HG03354 (cell line): ENCODE measurements at regions not wholly inside any gene's neighbourhood (a gene's known extent, or its start where the extent isn't known, plus 50 kb on each side); places are given as distances from the start of the nearest gene placed in this dataset.
"Not testable (repeated sequence)": the region's sequence is repeated elsewhere in the genome, so short reads cannot be mapped to it uniquely, and the experiment has no call there.

ENCODE experiments used
- ATAC-seq: cut with Tn5 transposase; IDR thresholded peaks from one replicate; pipeline ENCODE4 v1.9.1; 2021; ENCODE audit warnings: mild to moderate bottlenecking; ENCODE audit not compliant: unreplicated experiment, poor library complexity, severe bottlenecking

- no peak for ATAC-seq
These were observed 827.2 kb downstream of the FLRT2 start for GRCh38 chr14:86357119-86357518.

DNA sequence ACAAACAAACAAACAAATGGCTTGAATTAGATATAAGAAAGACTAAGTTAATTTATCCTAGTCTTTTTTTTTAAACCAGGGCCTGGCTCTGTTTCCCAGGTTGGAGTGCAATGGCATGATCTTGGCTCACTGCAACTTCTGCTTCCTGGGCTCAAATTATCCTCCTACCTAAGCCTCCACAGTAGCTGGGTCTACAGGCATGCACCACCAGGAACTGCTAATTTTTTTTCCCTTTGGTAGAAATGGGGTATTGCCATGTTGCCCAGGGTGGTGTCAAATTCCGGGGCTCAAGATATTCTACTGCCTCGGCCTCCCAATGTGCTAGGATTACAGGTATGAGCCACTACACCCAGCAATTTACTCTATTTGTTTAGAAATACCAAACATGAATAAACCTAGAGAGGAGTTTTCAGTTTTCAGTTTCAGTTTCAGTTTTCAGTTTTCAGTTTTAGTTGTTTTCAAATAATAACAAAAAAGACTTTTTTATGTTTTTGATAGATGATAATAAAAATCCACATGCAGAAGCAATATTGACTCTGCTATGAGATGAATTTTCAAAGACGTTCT lies 817.0 kb downstream of the FLRT2 start:
- ATAC-seq = no peak

DNA sequence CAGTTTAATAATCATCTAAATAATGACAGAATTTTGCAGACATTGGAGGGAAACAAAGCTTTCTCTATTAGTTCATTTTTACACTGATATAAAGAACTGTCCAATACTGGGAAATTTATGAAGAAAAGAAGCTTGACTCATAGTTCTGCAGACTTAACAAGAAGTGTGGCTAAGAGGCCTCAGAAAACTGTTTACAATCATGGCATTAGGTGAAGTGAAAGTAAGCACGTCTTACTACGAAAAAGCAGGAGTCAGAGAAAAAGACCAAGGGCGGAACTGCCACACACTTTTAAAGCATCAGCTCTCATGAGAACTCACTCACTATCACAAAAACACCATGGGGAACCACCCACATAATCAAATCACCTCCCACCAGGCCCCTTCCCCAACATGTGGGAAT lies 804.4 kb downstream of the FLRT2 start:
- ATAC-seq = no peak

DNA sequence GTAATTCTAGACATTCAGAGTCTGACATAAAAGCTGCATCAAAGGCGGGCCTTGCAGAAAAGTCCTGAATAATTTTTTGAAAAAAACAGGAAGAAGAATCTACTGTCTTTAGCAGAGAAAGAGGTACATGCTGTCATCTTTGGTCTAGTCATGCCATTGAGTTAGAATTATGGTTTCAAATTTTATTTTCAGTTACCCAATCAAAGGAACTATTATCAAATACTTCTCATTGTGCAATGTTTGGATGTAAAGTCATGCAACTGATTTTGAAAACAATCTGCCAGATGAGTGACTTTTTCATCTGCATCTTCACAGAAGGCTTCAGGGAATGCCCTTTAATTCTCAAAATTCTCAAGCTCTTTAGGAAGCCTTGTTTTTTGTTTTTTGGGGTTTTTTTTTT lies 803.5 kb downstream of the FLRT2 start:
- ATAC-seq = no peak

- ATAC-seq = no peak
These were observed 801.4 kb downstream of the FLRT2 start for GRCh38 chr14:86331341-86331740.

DNA sequence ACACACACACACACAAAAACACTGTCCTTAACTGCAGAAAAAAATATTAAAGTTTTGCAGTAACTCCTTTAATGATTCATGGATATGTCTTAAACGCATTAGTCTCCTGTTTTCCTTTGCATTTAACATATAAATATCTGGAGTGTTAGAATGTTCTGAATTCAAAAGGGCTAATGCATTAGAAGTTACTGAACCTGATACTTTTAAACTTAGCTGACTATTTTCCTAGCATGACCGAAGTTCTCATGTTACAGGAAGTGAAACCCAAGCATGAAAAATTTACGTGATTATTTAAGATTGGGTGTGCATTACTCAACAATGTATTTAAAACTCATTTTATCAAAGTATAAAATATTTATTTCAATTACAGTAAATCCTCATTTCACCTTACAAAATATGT lies 791.2 kb downstream of the FLRT2 start:
- no peak for ATAC-seq

DNA sequence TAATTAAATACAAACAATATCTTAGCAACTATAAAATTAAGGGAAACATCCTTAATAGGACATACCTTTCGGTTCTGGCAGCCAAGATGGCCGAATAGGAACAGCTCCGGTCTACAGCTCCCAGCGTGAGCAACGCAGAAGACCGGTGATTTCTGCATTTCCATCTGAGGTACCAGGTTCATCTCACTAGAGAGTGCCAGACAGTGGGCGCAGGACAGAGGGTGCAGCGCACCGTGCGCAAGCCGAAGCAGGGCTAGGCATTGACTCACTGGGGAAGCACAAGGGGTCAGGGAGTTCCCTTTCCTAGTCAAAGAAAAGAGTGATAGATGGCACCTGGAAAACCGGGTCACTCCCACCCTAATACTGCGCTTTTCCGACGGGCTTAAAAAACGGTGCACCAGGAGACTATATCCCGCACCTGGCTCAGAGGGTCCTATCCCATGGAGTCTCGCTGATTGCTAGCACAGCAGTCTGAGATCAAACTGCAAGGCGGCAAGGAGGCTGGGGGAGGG lies 782.3 kb downstream of the FLRT2 start:
- not testable (repeated sequence) for ATAC-seq

DNA sequence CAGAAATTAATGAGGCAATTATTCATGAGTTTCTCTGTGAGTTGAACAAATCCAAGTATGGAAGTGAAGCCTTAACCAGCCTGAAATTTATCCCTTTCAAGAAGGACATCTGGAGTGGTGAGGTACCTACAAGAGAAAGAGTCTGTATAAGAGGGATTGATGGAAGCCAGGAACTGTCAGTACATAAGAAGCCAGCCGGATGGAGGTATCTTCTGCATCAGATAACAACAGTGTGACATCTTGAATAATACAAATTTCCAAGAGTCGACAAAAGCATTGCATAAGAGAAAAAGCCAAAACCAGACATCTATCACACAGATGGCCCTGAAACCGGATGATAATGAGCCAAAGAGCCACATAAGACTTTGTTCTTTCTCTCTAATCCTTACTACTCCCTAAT lies 781.2 kb downstream of the FLRT2 start:
- ATAC-seq = no peak

GRCh38 chr14:86310611-86311010 lies 780.7 kb downstream of the FLRT2 start:
- no peak for ATAC-seq

GRCh38 chr14:86310148-86310547 lies 780.2 kb downstream of the FLRT2 start:
- ATAC-seq = no peak

DNA sequence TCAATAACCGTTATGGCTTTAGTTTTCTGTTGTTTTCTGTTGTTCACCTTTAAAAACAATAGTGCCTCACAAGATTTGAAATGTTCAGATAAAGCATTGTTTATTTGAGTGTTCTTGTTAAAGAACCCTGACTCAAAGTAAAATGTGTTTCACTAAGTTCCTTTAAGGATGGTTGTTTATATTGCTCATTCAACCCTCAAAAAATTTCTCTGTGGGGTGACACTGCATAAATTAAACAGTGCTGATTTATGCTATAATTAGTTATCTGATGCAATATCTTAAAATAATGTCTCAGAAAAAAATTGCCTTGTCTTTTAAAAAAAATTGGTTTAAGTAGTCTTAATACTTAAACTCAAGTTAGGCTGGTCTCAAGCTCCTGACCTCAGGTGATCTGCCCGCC lies 775.1 kb downstream of the FLRT2 start:
- ATAC-seq = no peak

DNA sequence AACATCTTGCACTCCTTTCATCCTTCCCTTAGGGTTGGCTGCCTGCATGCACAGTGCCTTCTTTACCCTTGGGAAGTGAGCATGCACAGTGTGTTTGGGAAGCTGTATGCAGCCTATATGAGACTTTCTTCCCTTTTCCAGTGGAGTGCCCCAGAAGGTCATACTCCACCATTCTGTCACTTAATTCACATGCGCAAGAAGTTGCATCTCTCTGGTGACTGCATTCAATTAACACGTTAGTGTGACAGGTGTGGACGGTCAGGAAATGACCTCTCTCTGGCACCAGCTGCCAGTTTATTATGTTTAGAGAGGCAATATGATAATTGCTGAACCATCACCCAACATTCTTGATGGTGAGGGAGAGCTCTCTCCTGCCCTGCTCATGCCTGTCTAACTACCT lies 770.0 kb downstream of the FLRT2 start:
- no peak for ATAC-seq

- ATAC-seq = no peak
These were observed 766.2 kb downstream of the FLRT2 start for GRCh38 chr14:86296173-86296572.

DNA sequence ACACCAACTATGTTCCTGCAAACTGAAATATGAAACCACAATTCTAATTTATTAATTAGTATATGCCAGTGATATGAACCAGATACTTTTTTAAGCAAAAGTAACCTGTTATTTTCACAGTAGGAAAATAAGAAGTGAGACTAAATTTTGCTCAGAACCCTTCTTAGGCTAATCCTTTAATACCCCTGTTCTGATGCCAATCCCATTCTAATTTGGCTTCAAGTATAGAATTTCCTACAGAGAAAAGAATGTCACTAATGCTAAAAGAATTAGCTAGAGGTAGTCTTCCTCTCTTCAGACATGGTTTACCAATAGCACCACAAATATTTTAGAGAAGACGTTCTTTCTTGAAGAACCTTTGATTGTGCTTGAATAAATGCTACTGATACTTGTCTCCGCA lies 758.4 kb downstream of the FLRT2 start:
- no peak for ATAC-seq

DNA sequence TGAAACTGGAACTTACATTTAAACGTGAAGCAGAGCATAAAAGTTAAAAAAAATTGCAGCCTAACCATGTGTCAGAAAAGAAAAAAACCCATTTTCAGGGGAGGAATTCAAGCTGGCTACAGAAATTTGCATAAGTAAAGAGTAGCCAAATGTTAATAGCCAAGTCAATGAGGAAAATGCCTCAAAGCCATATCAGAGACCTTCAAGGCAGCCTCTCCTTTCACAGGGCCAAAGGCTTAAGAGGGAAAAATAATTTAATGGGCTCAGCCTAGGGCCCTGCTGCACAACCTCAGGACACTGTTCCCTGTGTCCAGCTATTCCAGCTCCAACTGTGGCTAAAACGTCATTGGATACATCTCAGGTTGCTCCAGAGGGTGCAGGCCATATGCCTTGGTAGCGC lies 749.5 kb downstream of the FLRT2 start:
- no peak for ATAC-seq

GRCh38 chr14:86257973-86258372 lies 728.0 kb downstream of the FLRT2 start:
- ATAC-seq = no peak

- ATAC-seq = peak; percentile 95
These were observed 713.2 kb downstream of the FLRT2 start for GRCh38 chr14:86243158-86243557.

GRCh38 chr14:86237733-86238132 lies 707.8 kb downstream of the FLRT2 start:
- no peak for ATAC-seq

GRCh38 chr14:86221755-86222154 lies 691.8 kb downstream of the FLRT2 start:
- ATAC-seq = no peak

DNA sequence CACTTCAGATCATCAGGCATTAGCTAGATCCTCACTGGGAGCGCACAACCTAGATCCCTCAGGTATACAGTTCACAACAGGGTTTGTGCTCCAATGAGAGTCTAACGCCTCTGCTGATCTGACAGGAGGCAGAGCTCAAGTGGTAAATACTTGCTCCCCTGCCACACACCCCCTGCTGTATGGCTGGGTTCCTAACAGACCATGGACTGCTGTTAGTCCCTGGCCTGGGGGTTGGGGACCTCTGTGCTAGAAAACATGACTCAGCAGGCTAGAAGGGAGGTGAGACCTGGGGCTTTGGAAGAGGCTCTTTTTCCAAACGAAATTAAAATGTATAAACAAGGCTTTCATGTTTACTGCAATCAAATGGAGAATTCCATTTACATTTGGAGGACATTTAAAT lies 691.1 kb downstream of the FLRT2 start:
- ATAC-seq = no peak

DNA sequence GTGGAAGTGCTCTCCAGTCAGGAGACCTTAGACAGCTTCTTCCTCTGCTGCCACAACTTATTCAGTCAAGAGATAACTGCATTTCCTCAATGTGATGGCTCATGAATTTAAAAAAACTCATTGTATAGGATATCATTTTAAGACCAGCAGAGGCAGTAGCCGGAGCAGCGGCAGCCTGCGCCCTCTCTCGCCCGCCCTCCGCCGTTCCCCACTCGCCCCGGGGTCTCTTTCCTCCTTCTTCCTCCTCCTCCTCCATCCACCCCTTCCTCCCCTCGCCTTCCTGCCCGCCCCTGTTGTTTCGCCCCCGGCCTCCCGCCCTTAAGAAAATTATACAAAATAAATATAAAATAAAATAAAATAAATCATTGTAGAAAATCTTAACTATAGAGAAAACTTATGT lies 687.6 kb downstream of the FLRT2 start:
- ATAC-seq = no peak

DNA sequence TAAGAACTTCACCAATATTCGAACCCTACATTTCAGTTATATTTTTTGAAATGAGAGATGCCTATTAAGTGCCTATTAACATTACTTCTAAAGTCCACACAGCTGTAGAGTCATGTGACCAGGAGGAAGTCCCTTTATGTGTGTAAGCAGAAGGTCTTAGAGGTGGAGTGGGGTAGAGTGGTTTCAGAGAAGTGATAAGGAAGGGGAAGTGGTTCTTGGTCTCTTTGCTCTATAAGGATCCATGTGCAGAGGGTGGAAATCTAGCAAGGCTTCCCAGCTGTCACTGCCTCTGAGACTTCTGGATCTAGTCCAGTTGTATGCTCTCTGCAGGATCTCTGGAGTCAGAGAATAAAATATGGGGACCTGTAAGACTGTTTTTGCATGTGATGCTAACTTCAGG lies 673.9 kb downstream of the FLRT2 start:
- ATAC-seq = no peak
